Endothelial cell (in vitro differentiated cells): ENCODE measurements at regions not wholly inside any gene's neighbourhood (a gene's known extent, or its start where the extent isn't known, plus 50 kb on each side); places are given as distances from the start of the nearest gene placed in this dataset.
A peak's percentile ranks its signal among the peaks of the same experiment; 100 is the strongest.

ENCODE experiments used
- DNase-seq: peaks from one replicate; pipeline ENCODE4 v3.0.0; 2021; ENCODE audit warnings: low spot score
- H3K27ac Mint-ChIP-seq: one replicate; pipeline ENCODE4 v1.8.0; 2021; ENCODE audit warnings: mixed read lengths, inconsistent platforms; ENCODE audit not compliant: unreplicated experiment
- H3K27me3 Mint-ChIP-seq: one replicate; pipeline ENCODE4 v1.8.0; 2021; ENCODE audit warnings: mild to moderate bottlenecking, moderate library complexity, mixed read lengths, inconsistent platforms; ENCODE audit not compliant: unreplicated experiment
- H3K36me3 Mint-ChIP-seq: one replicate; pipeline ENCODE4 v1.8.0; 2021; ENCODE audit warnings: mild to moderate bottlenecking, low read depth, mixed read lengths, inconsistent platforms; ENCODE audit not compliant: unreplicated experiment
- H3K4me1 Mint-ChIP-seq: one replicate; pipeline ENCODE4 v1.8.0; 2021; ENCODE audit warnings: mild to moderate bottlenecking, mixed read lengths, inconsistent platforms; ENCODE audit not compliant: unreplicated experiment
- H3K4me3 Mint-ChIP-seq: one replicate; pipeline ENCODE4 v1.8.0; 2021; ENCODE audit warnings: mild to moderate bottlenecking, mixed read lengths, inconsistent platforms; ENCODE audit not compliant: unreplicated experiment
- H3K9me3 Mint-ChIP-seq: one replicate; pipeline ENCODE4 v1.8.0; 2021; ENCODE audit warnings: mixed read lengths, inconsistent platforms; ENCODE audit not compliant: unreplicated experiment
- CTCF ChIP-seq: fragments of 200-600 bp; sonication (generic); IDR thresholded peaks from one replicate; pipeline ENCODE4 v1.5.0; 2021; ENCODE audit warnings: antibody characterized with exemption; ENCODE audit not compliant: unreplicated experiment

DNA sequence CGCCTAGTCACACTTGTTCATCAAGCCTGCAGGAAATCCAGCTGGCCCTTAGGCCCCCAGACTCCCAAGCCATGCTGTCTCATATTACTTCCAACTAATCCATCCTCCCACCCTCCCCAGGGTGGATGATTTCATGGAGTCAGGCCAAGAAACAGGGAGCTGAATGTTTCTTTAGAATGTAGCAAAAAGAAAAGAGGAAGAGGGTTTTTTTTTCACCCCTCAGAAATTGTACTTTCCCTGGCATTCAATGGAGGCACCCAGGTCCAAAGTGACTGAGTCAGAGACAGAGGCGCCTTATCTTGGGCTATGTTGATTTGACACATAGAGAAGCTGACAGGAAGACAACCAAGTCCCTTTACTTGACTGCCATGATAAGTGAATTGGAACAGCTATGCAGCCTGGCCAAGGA lies 260.2 kb upstream of the NR4A3 start:
- Mint-ChIP-seq H3K36me3 (no peaks in the 10 kb centered on the region), H3K4me1 (no peaks in the 10 kb centered on the region), H3K27ac (no peak overlapping the region), H3K27me3 (peaks cover 1% of the 10 kb centered on the region), H3K9me3 (no peaks in the 10 kb centered on the region), H3K4me3 (no peak overlapping the region)
- no peak for DNase-seq
- TF ChIP-seq CTCF, result no peak

DNA sequence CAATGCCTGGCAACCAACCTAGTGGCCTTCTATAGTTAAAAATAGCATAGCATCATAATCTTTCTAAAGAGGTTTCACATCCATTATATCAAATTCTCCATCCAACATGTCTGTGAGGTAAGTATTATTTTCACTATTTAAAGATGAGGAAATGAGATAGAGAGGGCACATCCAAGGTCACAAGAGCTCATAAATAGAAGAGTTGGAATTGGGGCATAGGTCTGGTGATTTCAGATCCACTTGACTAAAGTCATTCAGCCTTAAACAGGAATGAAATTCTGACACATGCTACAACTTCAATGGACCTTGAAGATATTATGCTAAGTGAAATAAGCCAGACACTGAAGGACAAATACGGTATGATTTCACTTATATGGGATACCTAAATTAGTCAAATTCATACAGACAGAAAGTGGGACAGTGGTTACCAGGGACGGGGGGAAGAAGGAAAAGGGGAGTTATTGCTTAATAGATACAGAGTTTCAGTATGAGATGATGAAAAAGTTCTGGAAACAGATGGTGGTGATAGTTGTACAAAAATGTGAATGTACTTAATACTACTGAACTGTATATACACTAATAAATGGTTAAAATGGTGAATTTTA lies 259.6 kb upstream of the NR4A3 start:
- no peaks in the 10 kb centered on the region for H3K9me3 Mint-ChIP-seq
- peaks cover 2% of the 10 kb centered on the region for H3K27me3 Mint-ChIP-seq
- H3K4me1 Mint-ChIP-seq, result no peaks in the 10 kb centered on the region
- H3K36me3 Mint-ChIP-seq, result no peaks in the 10 kb centered on the region
- TF ChIP-seq CTCF, result no peak
- no peak overlapping the region for H3K4me3 Mint-ChIP-seq
- DNase-seq, result no peak
- H3K27ac Mint-ChIP-seq, result no peak overlapping the region

GRCh38 chr9:99563364-99563763 lies 258.3 kb upstream of the NR4A3 start:
- no peaks in the 10 kb centered on the region for H3K9me3 Mint-ChIP-seq
- peak; percentile 38 for TF ChIP-seq CTCF
- no peak overlapping the region for H3K4me3 Mint-ChIP-seq
- H3K27ac Mint-ChIP-seq, result no peak overlapping the region
- H3K4me1 Mint-ChIP-seq, result no peaks in the 10 kb centered on the region
- no peak for DNase-seq
- no peaks in the 10 kb centered on the region for H3K36me3 Mint-ChIP-seq
- peaks cover 2% of the 10 kb centered on the region for H3K27me3 Mint-ChIP-seq

GRCh38 chr9:99565203-99565602 lies 256.5 kb upstream of the NR4A3 start:
- Mint-ChIP-seq H3K27ac (no peak overlapping the region), H3K36me3 (no peaks in the 10 kb centered on the region), H3K27me3 (peaks cover 2% of the 10 kb centered on the region), H3K9me3 (no peaks in the 10 kb centered on the region), H3K4me3 (no peak overlapping the region), H3K4me1 (no peaks in the 10 kb centered on the region)
- no peak for DNase-seq
- no peak for TF ChIP-seq CTCF

DNA sequence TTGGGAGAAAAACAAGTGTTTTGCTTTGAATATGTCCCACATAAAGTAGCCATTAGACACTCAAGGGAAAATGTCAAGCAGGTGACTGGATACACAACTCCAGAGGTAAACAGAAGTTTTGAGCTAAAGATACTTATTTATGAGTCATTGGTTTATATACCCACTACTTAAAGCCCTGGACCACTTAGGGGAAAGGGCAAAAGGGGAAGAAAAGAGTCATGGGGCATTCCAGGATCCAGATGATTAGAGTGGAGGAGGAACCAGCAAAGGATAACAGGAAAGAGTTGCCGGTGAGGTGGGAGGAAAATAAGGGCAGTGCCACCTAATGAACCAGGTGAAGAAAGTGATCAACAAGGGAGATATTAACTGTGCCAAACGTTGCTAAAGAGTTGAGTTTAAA lies 254.2 kb upstream of the NR4A3 start:
- no peak for TF ChIP-seq CTCF
- Mint-ChIP-seq H3K4me3 (no peak overlapping the region), H3K36me3 (no peaks in the 10 kb centered on the region), H3K9me3 (no peaks in the 10 kb centered on the region), H3K4me1 (no peaks in the 10 kb centered on the region), H3K27me3 (peaks cover 2% of the 10 kb centered on the region), H3K27ac (no peak overlapping the region)
- DNase-seq, result no peak
